ENCODE measurements at regions not wholly inside any gene's neighbourhood (a gene's known extent, or its start where the extent isn't known, plus 50 kb on each side); places are given as distances from the start of the nearest gene placed in this dataset.

DNA sequence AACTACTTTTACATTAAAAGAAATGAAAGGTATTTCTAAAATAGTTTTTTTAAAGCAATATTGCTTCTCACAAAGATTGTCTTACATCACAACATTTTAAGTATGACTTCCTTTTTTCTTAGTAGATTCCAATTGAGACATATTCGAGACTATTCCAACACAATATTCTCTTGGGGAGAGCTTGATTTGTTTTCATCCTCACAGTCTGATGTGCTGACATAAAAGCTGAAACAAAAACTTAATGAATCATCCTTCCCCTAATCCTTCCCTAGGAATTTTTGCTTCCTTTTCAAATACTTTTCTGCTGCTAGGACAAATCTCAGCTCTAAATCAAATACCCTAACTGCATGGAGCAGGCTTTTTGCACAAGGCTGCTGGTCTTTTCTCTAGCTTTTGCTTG lies 245.8 kb upstream of the MAP3K1 start:
- no peak overlapping the region for H3K4me3 ChIP-seq (ENCODE audit: low read length)
- no peak for DNase-seq (ENCODE audit: low read depth, low spot score)

DNA sequence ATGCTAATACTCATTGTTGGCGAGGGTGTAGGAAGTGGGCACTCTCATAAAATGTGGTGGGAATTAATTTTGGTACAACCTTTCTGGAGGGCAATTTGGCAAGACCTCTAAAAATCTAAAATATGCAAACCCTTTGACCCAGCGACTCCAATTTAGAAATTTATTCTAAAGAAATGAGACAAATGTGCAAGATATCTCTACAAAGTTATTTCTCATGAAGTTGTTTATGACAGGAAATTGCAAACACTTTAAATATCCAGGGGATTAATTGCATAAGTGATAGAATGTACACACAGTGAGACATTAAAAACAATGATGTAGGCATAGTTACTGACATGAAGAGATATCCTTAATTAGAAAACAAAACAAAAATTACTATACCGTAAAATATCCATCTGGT lies 246.3 kb upstream of the MAP3K1 start:
- H3K4me3 ChIP-seq (ENCODE audit: low read length): no peak overlapping the region
- DNase-seq (ENCODE audit: low read depth, low spot score): no peak

DNA sequence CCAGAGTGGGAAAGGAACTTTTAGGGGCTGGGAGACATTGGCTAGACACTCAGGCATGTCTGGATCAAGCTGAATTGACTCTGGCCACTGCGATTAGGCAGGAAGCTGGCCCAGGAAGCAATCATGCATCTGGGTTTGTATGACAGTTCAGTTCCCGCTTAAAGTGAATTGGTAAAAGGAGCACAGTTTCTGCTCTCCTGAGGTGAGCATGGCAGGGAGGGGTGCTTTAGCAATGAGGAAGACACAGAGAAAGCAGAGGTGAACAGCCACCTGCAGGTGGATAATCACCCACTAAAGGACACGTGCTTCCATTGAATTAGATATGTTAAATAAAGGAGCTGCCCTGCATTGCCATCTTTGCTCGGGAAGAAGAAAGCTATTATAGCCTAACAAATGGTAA lies 248.1 kb upstream of the MAP3K1 start:
- DNase-seq (ENCODE audit: low read depth, low spot score): no peak
- no peak overlapping the region for H3K4me3 ChIP-seq (ENCODE audit: low read length)

DNA sequence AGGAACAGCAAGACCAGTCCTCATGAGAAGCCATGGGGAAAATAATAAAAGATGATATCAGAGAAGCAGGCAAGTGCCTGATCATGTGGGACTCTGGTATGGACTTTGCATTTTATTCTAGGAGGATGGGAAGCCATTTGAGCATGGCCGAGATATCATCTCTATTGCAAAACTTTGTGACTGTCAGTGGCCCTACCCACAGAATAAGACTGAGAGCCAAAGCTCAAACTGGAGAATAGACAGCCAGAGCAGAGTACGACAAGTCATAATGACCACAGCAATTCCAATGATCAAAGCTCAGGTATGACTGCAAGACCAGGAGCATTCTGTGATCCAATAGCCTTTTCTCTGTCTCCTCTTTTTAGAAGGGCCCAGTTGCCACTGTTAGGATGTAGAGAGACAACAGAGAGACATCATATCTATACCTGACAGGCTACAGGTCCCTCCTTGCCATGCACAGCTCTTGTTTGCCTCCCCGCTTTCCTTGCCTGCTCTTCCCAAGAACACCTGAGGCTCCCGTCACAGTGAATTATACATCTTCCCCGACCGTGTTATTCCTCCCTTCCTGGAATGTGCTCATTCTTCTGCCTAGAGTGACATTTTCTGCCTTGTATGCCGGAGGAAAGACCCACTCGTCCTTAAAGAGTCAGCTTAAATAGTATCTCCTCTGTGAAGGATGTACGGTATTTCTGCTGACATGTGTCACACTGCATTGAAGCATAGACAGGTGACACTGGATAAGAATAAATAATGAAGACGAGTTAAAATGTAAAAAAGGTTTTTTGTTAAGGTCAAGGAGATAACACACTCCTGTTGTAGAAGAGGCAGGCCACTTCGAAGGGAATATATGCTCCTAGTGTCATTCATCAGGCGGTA lies 248.7 kb upstream of the MAP3K1 start:
- no peak overlapping the region for H3K4me3 ChIP-seq (ENCODE audit: low read length)
- DNase-seq (ENCODE audit: low read depth, low spot score): no peak

DNA sequence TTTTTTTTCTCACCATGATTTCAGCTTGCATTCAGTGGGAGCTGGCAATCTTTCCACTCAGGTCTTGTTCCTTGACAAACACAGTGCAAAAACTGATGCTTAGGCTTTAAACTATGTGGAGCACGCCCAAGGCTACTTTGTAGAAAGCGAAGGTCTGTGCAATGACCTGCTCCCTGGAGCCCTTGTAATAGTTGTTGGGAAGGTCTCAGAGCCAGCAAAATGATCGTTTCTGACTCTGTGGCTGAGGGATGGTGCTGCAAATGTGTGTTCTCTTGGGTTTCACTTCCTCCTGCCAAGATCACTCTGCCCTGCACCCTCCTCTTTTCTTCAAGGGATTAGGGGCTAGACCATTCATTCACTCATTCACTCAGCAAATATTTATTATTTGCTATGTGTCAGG lies 249.7 kb upstream of the MAP3K1 start:
- DNase-seq (ENCODE audit: low read depth, low spot score): no peak
- no peak overlapping the region for H3K4me3 ChIP-seq (ENCODE audit: low read length)

DNA sequence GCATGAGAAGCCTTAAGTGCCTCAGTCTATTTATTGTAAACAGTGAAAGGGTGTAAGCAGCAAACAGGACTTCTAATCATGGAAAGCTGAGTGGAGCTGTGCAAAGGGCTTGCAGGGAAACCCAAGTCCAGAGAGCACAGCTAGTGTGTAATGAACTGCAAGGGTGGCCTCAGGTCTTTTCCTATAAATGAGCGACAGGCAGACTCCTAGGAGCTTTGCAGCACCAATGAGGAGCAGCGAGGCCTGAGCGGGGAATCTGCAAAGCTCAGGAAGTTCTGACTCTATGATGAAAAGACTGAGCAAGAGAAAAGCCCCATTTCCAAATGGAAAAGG lies 250.1 kb upstream of the MAP3K1 start:
- H3K4me3 ChIP-seq (ENCODE audit: low read length): no peak overlapping the region
- no peak for DNase-seq (ENCODE audit: low read depth, low spot score)

DNA sequence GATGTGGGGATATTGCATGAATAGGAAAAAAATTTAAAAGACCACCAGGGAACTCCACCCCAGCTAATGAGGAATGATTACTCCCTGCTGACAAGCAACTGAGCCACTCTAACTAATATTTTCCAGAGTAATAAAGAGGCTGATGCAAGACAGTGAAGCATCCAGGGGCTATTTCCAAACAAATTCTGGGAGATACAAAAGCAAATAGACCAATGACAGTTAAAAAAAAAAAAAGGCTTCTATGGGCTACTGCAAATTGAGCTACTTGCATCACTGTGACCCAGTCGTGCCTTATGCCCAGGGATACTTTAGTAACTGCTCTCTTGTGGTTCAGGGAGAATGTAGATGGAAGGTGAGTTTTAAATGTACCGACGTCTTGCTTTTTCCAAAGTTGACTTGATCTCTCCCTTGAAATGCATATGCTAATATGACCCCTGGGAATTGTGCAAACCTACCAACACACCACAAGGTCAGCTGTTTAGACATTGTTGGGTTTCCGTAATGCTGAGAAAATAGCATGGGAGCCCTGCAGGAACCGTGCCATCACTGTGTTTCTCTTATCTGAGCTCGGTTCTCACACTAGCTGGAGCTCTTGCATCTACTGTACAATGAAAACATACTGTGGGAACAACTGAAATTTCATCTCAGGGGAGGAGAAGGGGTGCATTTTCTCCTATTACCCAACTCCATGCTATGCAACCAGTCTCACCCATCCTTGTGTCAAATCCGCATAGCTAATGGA lies 250.6 kb upstream of the MAP3K1 start:
- H3K4me3 ChIP-seq (ENCODE audit: low read length): no peak overlapping the region
- DNase-seq (ENCODE audit: low read depth, low spot score): no peak

DNA sequence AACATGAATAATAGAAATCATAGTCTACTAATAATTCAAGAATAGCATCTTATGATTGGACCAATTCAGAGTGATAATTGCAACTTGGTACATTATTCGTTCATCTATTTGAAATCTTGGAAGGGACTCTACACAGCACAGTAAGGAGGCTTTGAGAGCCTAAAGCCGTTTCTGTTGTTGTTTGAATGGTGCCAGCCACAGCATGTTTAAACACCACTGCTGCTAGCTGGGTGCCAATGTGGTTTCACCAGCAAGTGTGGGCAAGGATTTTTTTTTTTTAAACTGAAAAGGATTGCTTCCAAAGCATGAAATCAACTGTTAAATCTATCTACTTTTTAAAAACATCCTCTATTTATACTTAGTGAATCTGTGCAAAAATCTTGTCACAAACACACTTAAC lies 253.9 kb upstream of the MAP3K1 start:
- no peak overlapping the region for H3K4me3 ChIP-seq (ENCODE audit: low read length)
- DNase-seq (ENCODE audit: low read depth, low spot score): no peak

DNA sequence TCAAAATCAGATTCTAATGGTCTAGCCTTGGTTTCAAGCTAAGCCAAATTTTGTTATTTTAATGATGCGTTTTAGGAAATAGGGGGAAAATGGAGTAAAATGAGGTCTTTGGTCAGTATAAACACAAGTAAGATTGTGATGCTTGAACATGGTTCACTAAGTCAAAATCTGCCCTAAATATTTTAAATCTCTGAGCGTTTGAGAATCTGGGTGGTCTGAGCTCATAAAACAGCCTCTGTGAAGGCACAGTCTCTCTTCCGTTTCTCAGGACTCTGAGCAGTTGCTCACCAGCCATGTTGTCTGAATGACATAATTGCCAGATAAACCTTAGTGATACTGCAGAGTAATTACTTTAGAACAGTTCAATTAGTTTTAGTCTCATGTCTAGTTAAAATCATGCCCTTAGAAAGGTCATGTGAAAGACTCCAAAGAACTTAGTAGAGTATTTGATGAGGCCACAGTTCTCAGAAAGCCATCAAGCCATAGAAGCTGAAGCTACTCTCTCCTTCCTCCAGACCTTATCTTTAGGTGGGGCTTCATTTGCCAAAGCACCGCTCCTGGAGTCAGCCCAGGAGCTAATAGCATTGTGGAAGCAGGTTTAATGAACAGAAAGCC lies 257.1 kb upstream of the MAP3K1 start:
- no peak for DNase-seq (ENCODE audit: low read depth, low spot score)
- no peak overlapping the region for H3K4me3 ChIP-seq (ENCODE audit: low read length)

DNA sequence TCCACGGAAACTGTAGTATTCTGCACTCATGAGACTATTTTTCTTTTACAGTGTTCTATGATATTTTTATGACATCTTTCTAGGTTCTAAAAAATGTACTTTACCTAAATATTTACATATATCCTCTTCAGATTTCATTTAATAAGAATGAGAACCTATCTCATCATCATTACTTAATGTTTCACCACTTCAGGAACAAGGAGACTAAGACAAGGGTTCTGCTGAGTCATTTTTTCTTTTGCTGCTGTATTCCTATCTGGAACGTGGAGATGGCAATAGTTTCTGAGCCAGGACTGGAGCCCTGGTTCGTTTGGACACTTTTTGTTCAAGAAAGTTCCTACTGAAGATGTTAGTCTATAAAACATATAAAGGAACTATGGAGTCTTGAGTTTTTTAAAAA lies 258.2 kb upstream of the MAP3K1 start:
- no peak for DNase-seq (ENCODE audit: low read depth, low spot score)

DNA sequence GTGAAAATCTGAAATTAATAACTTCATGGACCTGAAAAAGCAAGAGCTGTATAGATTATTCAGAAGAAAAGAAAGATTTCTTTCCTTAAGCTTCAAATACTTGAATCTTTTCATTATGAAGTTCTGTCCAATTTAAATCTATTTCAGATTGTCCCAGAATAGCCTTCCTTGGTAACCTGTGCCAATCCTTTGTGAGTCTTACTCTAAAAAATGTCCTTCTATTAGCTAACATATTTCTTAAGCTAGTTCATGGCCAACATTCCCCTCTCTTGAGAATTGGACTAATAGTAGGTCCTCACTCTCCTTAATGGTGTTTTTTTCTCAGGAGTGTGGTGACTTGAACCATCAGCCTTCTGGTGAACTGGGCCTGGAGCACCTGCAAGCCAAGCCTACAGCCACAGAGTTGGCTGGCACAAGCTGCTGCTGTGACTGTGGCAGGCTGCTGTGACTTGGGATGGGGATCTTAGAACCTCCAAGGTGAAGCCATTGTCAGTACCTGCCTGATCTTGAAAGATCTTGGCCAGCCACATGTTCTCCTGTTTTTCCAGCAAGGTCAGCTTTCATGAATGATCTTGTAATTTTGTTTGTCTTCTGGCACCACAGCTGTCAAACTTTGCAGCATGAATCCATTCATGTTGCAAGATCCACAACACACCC lies 262.6 kb upstream of the MAP3K1 start:
- no peak overlapping the region for H3K4me3 ChIP-seq (ENCODE audit: low read length)
- DNase-seq (ENCODE audit: low read depth, low spot score): no peak

More for the DNA sequence above, 258.2 kb upstream of the MAP3K1 start:
- H3K4me3 ChIP-seq (ENCODE audit: low read length): no peak overlapping the region

DNA sequence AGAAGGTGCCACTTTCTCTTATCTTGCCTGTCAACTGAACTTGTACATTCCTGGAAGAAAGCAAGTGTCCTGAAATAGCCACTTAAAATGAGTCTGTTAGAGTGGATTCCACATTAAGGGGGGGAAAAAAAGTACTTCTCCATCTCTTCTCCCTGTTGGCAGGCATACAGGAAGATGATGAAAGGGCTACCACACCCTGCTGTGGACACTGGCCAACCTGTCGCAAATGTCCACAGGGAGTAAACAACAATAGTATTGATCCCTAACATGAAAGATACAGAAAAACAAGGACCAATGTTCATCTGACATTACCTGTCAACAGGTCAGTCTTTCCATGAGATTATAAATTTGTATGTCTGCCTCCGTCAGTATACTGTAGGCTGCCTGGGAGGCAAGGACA lies 265.1 kb upstream of the MAP3K1 start:
- no peak for DNase-seq (ENCODE audit: low read depth, low spot score)
- H3K4me3 ChIP-seq (ENCODE audit: low read length): no peak overlapping the region

DNA sequence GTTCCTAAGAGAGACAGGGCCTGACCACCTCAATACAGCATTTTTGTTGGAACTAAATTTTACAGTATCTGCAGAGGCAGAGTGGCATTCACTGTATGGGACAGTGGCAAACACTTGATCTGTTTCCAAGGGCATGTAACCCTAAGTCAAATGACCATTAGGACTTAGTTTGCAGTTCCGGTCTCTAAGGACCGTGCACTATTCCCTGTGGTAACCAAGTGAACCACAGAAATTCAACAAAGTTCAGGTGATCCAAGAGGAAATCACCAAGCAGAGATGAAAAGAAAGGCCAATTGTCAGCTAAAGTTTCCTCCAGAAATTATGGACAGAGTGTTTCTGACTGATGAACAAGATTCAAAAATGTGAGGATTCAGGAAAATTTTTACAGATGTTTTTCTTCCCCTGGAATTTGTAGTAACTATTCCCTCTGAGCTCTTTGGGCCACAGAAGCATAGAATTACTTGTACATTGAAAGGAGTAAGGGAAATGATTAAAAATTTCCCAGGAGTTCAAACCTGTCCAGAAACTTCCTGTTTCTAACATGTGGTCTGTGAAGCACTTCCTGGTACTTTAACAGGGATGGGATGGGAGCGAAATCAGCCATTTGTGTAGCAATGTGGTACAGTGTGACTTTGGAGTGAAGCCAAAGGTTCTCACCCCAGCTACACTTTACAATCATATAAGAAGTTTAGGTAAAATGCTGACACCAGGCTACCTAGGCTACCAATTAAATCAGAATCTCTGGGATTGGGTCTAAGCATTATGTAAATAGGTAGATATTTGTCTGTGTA lies 266.1 kb upstream of the MAP3K1 start:
- no peak for DNase-seq (ENCODE audit: low read depth, low spot score)
- no peak overlapping the region for H3K4me3 ChIP-seq (ENCODE audit: low read length)

DNA sequence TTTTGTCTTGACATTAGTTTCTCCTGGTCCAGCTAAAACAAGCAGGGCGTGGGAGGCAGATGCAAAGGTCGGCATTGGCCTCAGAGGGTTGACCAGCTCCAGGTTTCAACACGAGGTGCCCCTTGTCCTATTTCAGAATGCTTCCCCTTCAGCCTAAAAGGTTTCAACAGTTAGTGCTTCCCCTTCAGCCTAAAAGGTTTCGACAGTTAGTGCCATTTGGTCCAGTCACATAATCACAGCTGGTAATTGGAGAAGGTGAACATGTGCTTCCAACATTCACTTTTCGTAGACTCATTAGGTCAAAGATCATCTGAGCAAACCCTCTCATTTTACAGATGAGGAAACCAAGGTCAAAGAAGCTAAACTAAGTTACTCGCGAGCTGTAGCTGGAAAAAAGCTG lies 270.3 kb upstream of the MAP3K1 start:
- DNase-seq (ENCODE audit: low read depth, low spot score): no peak

DNA sequence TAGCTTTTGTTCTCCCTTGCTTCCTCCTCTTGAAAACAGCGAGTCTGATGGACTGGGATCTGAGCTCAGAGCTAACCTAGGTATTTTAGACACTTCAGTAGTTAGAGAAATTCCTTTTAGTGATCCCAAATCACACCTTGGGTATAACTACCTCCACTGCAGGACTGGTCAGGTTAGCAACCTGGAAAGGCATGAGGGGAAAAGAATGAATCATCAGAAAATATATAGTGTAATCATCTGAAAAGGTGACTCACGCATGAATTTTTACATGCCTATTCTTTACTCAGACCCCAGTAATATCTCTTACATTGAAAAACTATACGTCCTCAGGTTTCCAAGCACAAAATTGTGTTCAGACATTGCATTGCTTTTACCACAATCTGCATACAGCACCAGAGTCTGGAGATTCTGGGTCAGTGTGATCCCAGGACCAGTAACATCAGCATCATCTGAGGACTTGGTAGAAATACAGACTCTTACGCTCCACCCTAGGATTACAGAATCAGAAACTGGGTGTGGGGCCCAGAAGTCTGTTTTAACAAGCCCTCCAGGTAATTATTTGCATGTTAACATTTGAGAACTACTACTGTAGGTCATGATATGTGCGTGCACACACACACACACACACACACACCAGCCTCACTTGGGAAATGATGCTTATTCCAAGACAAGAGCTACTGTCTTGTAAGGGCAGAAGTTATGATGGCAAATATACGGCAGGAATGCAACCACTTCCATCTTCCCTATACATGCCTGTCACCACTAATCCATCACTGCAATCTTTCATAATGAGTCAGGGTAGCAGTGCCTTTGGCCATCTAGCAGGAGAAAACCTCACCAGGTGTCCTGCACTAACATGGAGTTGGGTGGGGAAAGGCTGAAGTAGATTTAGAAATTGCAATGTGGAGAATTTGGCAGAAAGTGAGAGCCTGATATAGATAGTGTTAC lies 271.6 kb upstream of the MAP3K1 start:
- no peak for DNase-seq (ENCODE audit: low read depth, low spot score)
- no peak overlapping the region for H3K4me3 ChIP-seq (ENCODE audit: low read length)

More for the DNA sequence above, 270.3 kb upstream of the MAP3K1 start:
- no peak overlapping the region for H3K4me3 ChIP-seq (ENCODE audit: low read length)

DNA sequence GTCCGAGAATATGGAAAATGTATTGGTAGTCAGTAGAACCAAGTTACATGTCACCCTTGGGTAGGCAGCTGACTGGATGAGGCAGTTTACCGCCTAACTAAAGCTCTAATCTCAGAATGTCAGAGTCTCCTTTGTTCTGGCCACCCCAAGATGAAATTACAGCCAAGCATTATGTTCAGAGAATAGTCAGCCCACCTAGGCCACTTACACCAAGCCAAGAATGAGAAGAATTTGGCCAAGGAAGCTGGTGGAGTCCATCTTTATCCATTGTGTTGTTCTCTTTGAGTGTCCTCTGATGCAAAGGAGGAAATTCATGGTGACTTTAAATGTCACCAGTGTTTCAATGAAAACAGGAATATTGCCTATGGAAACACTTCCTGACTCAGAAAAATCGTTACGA lies 275.1 kb upstream of the MAP3K1 start:
- DNase-seq (ENCODE audit: low read depth, low spot score): no peak
- H3K4me3 ChIP-seq (ENCODE audit: low read length): no peak overlapping the region

DNA sequence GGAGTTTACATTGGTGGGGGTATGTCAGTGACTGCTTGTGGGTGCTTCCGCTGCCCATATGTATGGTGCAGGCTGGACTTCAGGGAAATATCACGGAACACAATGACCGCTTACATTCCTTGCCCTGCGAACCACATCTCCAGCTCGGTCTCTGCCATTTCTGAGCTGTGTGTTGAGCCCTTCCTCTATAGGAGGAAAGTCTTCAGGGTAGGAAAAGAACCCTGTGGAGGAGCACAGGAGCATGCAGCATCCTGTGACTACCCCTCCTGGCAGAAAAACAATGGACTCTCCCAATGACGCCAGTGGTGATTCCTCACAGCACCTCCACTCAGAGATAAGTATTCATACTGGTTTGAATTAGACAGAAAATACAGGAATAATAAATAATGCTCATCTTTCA lies 276.8 kb upstream of the MAP3K1 start:
- no peak for DNase-seq (ENCODE audit: low read depth, low spot score)
- no peak overlapping the region for H3K4me3 ChIP-seq (ENCODE audit: low read length)

DNA sequence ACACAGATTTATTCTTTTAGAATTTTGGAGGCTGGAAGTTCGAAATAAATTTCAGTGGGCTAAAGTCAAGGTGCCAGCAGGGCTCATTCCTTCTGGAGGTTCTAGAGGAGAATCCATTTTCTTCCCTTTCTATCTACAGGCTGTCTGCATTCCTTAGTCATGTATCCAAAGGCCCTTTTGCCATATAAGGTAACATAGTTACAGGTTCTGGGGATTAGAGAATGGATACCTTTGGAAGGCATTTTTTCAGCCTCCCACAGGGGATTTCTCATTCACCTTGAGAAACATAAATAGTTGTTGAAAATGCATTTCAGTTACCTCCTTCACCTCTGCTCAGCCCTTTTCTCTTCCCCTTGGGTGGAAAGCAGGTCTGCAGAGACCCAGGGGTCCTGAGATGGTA lies 280.0 kb upstream of the MAP3K1 start:
- no peak overlapping the region for H3K4me3 ChIP-seq (ENCODE audit: low read length)
- no peak for DNase-seq (ENCODE audit: low read depth, low spot score)
